H9 (cell line): ENCODE measurements at regions not wholly inside any gene's neighbourhood (a gene's known extent, or its start where the extent isn't known, plus 50 kb on each side); places are given as distances from the start of the nearest gene placed in this dataset.

Source experiments
- DNase-seq: peaks from one replicate; pipeline ENCODE4 v3.0.0-alpha.2; 2017
- H2AFZ ChIP-seq: one replicate; pipeline ENCODE4 v1.6.1; 2013; ENCODE audit warnings: mild to moderate bottlenecking, low read length, control low read depth, moderate library complexity
- H2AK5ac ChIP-seq: 2 replicates; pipeline ENCODE4 v1.6.1; 2013; ENCODE audit warnings: low read length, control low read depth, mixed read lengths; ENCODE audit not compliant: insufficient read length
- H2BK120ac ChIP-seq: one replicate; pipeline ENCODE4 v1.6.1; 2013; ENCODE audit warnings: low read depth, mild to moderate bottlenecking, low read length, control low read depth, inconsistent platforms; ENCODE audit not compliant: poor library complexity, severe bottlenecking
- H2BK12ac ChIP-seq: 2 replicates; pipeline ENCODE4 v1.6.1; 2013; ENCODE audit warnings: low read length, control low read depth, mixed read lengths, low read depth; ENCODE audit not compliant: insufficient read length
- H2BK15ac ChIP-seq: 2 replicates; pipeline ENCODE4 v1.6.1; 2013; ENCODE audit warnings: low read depth, low read length, control low read depth
- H2BK20ac ChIP-seq: one replicate; pipeline ENCODE4 v1.6.1; 2013; ENCODE audit warnings: low read depth, mild to moderate bottlenecking, low read length, control low read depth, inconsistent platforms; ENCODE audit not compliant: poor library complexity, severe bottlenecking
- H2BK5ac ChIP-seq: 2 replicates; pipeline ENCODE4 v1.6.1; 2013; ENCODE audit warnings: low read length, control low read depth, mixed read lengths; ENCODE audit not compliant: insufficient read length
- H3K14ac ChIP-seq: 2 replicates; pipeline ENCODE4 v1.6.1; 2013; ENCODE audit warnings: low read length, control low read depth; ENCODE audit not compliant: insufficient read depth
- H3K18ac ChIP-seq: 2 replicates; pipeline ENCODE4 v1.6.1; 2013; ENCODE audit warnings: low read depth, mild to moderate bottlenecking, mixed read lengths, low read length, control low read depth; ENCODE audit not compliant: insufficient read length
- H3K23ac ChIP-seq: 2 replicates; pipeline ENCODE4 v1.6.1; 2013; ENCODE audit warnings: low read length, control low read depth, mixed read lengths, low read depth; ENCODE audit not compliant: insufficient read length
- H3K23me2 ChIP-seq: 2 replicates; pipeline ENCODE4 v1.6.1; 2013; ENCODE audit warnings: low read depth, mild to moderate bottlenecking, mixed read lengths, low read length, control low read depth; ENCODE audit not compliant: insufficient read length, poor library complexity, severe bottlenecking
- H3K27ac ChIP-seq: 2 replicates; pipeline ENCODE4 v1.5.1; 2013; ENCODE audit warnings: low read length, control low read depth, mixed read lengths, low read depth; ENCODE audit not compliant: insufficient read length
- H3K27me3 ChIP-seq: 2 replicates; pipeline ENCODE4 v1.6.1; 2013; ENCODE audit warnings: low read length, control low read depth, inconsistent platforms; ENCODE audit not compliant: insufficient read depth
- H3K4ac ChIP-seq: 2 replicates; pipeline ENCODE4 v1.6.1; 2013; ENCODE audit warnings: low read depth, mild to moderate bottlenecking, control low read depth, inconsistent platforms, low read length, moderate library complexity
- H3K4me1 ChIP-seq: 2 replicates; pipeline ENCODE4 v1.6.1; 2013; ENCODE audit warnings: low read length, control low read depth, inconsistent platforms; ENCODE audit not compliant: insufficient read depth
- H3K4me2 ChIP-seq: 2 replicates; pipeline ENCODE4 v1.6.1; 2013; ENCODE audit warnings: low read length, control low read depth, mixed read lengths; ENCODE audit not compliant: insufficient read length, insufficient read depth
- H3K56ac ChIP-seq: 2 replicates; pipeline ENCODE4 v1.6.1; 2013; ENCODE audit warnings: low read depth, mild to moderate bottlenecking, mixed read lengths, low read length, control low read depth; ENCODE audit not compliant: insufficient read length
- H3K79me1 ChIP-seq: 2 replicates; pipeline ENCODE4 v1.6.1; 2013; ENCODE audit warnings: low read depth, mild to moderate bottlenecking, moderate library complexity, low read length, control low read depth, inconsistent platforms; ENCODE audit not compliant: insufficient read depth, poor library complexity, severe bottlenecking
- H3K79me2 ChIP-seq: 2 replicates; pipeline ENCODE4 v1.6.1; 2013; ENCODE audit warnings: low read length, control low read depth, inconsistent platforms; ENCODE audit not compliant: insufficient read depth
- H3K9ac ChIP-seq: 2 replicates; pipeline ENCODE4 v1.6.1; 2013; ENCODE audit warnings: low read length, control low read depth, mixed read lengths; ENCODE audit not compliant: insufficient read length; ENCODE audit errors: extremely low read depth
- H3K9me3 ChIP-seq: one replicate; pipeline ENCODE4 v1.6.1; 2013; ENCODE audit warnings: low read depth, low read length, inconsistent platforms; ENCODE audit not compliant: control insufficient read depth
- H3T11ph ChIP-seq: one replicate; pipeline ENCODE4 v1.6.1; 2013; ENCODE audit warnings: mild to moderate bottlenecking, low read length, control low read depth, inconsistent platforms
- H4K20me1 ChIP-seq: one replicate; pipeline ENCODE4 v1.6.1; 2013; ENCODE audit not compliant: control insufficient read depth, insufficient read length, insufficient read depth
- H4K5ac ChIP-seq: 2 replicates; pipeline ENCODE4 v1.6.1; 2013; ENCODE audit warnings: low read depth, mild to moderate bottlenecking, mixed read lengths, low read length, control low read depth; ENCODE audit not compliant: insufficient read length
- H4K8ac ChIP-seq: replicated peaks from 2 replicates; pipeline ENCODE4 v1.6.1; 2013; ENCODE audit warnings: low read length, control low read depth, mixed read lengths, low read depth; ENCODE audit not compliant: insufficient read length
- H4K91ac ChIP-seq: 2 replicates; pipeline ENCODE4 v1.6.1; 2013; ENCODE audit warnings: low read depth, mild to moderate bottlenecking, moderate library complexity, mixed read lengths, low read length, control low read depth; ENCODE audit not compliant: insufficient read length
- H3K27ac Mint-ChIP-seq, 3 experiments: 2 replicates in 2 of 3; 3 replicates in 1 of 3; pipeline ENCODE4 v1.8.0; 2020 to 2021; ENCODE audit warnings: mixed read lengths in 3 of 3, mild to moderate bottlenecking in 1 of 3, moderate library complexity in 1 of 3
- H3K27me3 Mint-ChIP-seq: 2 replicates; pipeline ENCODE4 v1.8.0; 2021; ENCODE audit warnings: low read depth, mild to moderate bottlenecking, moderate library complexity, mixed read lengths
- H3K36me3 Mint-ChIP-seq, 3 experiments: 2 replicates in 2 of 3; 3 replicates in 1 of 3; pipeline ENCODE4 v1.8.0; 2020 to 2021; ENCODE audit warnings: low read depth in 3 of 3, mixed read lengths in 3 of 3; ENCODE audit not compliant: insufficient read depth in 1 of 3
- H3K4me1 Mint-ChIP-seq, 2 experiments: 2 replicates each; pipeline ENCODE4 v1.8.0; 2020; ENCODE audit warnings: mixed read lengths in 2 of 2
- H3K4me3 Mint-ChIP-seq, 2 experiments: 2 replicates in 1 of 2; 3 replicates in 1 of 2; pipeline ENCODE4 v1.8.0; 2020 to 2021; ENCODE audit warnings: mild to moderate bottlenecking in 2 of 2, mixed read lengths in 2 of 2, moderate library complexity in 1 of 2
- H3K9me3 Mint-ChIP-seq, 2 experiments: 2 replicates in 1 of 2; 3 replicates in 1 of 2; pipeline ENCODE4 v1.8.0; 2020; ENCODE audit warnings: mild to moderate bottlenecking in 2 of 2, mixed read lengths in 2 of 2, moderate library complexity in 1 of 2
- WGBS: extraction: QIAGEN DNeasy Blood & Tissue Kit; methylation state at CpG from one replicate; pipeline ENCODE4 v1.1.7; 2013; ENCODE audit warnings: missing lambda C conversion rate, low lambda C conversion rate, mixed read lengths; ENCODE audit not compliant: insufficient read length; ENCODE audit errors: extremely low coverage; 5-methylcytosine and 5-hydroxymethylcytosine counted together
- TF ChIP-seq, protein P1 (sequence below): fragments of 200-600 bp; sonication (generic); conservative IDR thresholded peaks from 3 replicates; pipeline ENCODE4 v1.8.0; 2021; ENCODE audit warnings: antibody characterized with exemption, mild to moderate bottlenecking

DNA sequence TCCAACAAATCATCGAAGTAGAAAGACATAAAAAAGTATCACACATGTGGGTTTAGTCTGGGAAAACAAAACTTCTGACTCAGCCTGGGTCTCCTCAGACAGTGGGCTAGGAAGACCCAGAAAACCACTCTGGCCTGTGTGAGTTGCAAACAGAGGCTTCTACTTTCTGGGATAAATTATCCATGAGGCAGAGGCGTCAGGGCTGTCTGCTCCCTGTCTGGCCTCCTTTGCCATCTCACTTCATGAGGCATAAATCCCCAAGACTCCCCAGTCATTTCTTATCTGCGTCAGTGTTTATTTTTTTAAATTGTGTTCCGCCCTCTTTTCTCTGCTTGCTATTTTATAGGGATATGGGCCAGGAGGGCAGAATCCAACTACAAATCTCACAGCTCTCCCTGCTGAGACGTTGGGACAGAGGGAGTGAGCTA, 80.6 kb upstream of the TRABD2B start:
- Mint-ChIP-seq H3K27me3 (peaks cover 22% of the 10 kb centered on the region), H3K9me3 (no peaks in the 10 kb centered on the region), H3K36me3 (no peaks in the 10 kb centered on the region), H3K4me1 (peaks cover 4 to 5% of the 10 kb centered on the region in 2 experiments; a peak in 2 of 4 replicates), H3K27ac (no peak overlapping the region), H3K4me3 (no peak overlapping the region)
- no peak overlapping the region for H2BK20ac ChIP-seq
- H2BK120ac ChIP-seq, result no peak overlapping the region
- H4K91ac ChIP-seq, result no peak overlapping the region
- H4K20me1 ChIP-seq, result no peaks in the 10 kb centered on the region
- no peaks in the 10 kb centered on the region; the same call in 1 of the 2 replicates for H3K27me3 ChIP-seq
- H3K27ac ChIP-seq, result no peak overlapping the region
- H2AK5ac ChIP-seq, result no peak overlapping the region
- no peak overlapping the region for H2BK12ac ChIP-seq
- no peaks in the 10 kb centered on the region for H3K4me1 ChIP-seq
- no peak overlapping the region for H3K4me2 ChIP-seq
- no peak overlapping the region for H4K5ac ChIP-seq
- no peak overlapping the region for H3T11ph ChIP-seq
- WGBS, result no CpG with 5 or more reads among the region's 5 CpGs
- no peak overlapping the region for H2BK5ac ChIP-seq
- H3K23ac ChIP-seq, result no peak overlapping the region
- no peaks in the 10 kb centered on the region for H3K9me3 ChIP-seq
- no peak for DNase-seq
- H4K8ac ChIP-seq, result no peak overlapping the region
- H2AFZ ChIP-seq, result no peak overlapping the region
- H3K18ac ChIP-seq, result no peak overlapping the region
- H3K14ac ChIP-seq, result no peak overlapping the region
- no peak overlapping the region for H3K4ac ChIP-seq
- TF ChIP-seq, protein P1, sequence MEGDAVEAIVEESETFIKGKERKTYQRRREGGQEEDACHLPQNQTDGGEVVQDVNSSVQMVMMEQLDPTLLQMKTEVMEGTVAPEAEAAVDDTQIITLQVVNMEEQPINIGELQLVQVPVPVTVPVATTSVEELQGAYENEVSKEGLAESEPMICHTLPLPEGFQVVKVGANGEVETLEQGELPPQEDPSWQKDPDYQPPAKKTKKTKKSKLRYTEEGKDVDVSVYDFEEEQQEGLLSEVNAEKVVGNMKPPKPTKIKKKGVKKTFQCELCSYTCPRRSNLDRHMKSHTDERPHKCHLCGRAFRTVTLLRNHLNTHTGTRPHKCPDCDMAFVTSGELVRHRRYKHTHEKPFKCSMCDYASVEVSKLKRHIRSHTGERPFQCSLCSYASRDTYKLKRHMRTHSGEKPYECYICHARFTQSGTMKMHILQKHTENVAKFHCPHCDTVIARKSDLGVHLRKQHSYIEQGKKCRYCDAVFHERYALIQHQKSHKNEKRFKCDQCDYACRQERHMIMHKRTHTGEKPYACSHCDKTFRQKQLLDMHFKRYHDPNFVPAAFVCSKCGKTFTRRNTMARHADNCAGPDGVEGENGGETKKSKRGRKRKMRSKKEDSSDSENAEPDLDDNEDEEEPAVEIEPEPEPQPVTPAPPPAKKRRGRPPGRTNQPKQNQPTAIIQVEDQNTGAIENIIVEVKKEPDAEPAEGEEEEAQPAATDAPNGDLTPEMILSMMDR, result no peak
- H3K79me2 ChIP-seq, result no peaks in the 10 kb centered on the region
- H3K23me2 ChIP-seq, result no peaks in the 10 kb centered on the region
- no peak overlapping the region for H3K9ac ChIP-seq
- no peak overlapping the region for H2BK15ac ChIP-seq
- no peaks in the 10 kb centered on the region for H3K79me1 ChIP-seq
- H3K56ac ChIP-seq, result no peak overlapping the region
